Mucosa of descending colon (tissue), 3 donors: ENCODE measurements at regions not wholly inside any gene's neighbourhood (a gene's known extent, or its start where the extent isn't known, plus 50 kb on each side); places are given as distances from the start of the nearest gene placed in this dataset.
"Not testable (repeated sequence)": the region's sequence is repeated elsewhere in the genome, so short reads cannot be mapped to it uniquely, and the experiment has no call there.

Experiments used
- ATAC-seq: fragments of 200-7000 bp; cut with Tn5 transposase; one replicate; pipeline ENCODE4 v1.9.1; 2020; ENCODE audit warnings: mild to moderate bottlenecking, moderate library complexity
- DNase-seq, 3 donors: peaks; one replicate each; pipeline ENCODE4 v3.0.0-alpha.2; 2020
- H3K36me3 ChIP-seq: fragments of 200-600 bp; one replicate; pipeline ENCODE4 v1.8.0; 2021; ENCODE audit warnings: low read depth, mild to moderate bottlenecking
- H3K4me1 ChIP-seq: fragments of 200-600 bp; one replicate; pipeline ENCODE4 v1.8.0; 2021; ENCODE audit warnings: low read depth, mild to moderate bottlenecking
- H3K4me3 ChIP-seq: fragments of 200-600 bp; one replicate; pipeline ENCODE4 v1.8.0; 2021; ENCODE audit warnings: mild to moderate bottlenecking
- H3K9me3 ChIP-seq: fragments of 200-600 bp; one replicate; pipeline ENCODE4 v1.8.0; 2021; ENCODE audit warnings: mild to moderate bottlenecking
- CTCF ChIP-seq: fragments of 200-600 bp; IDR thresholded peaks from one replicate; pipeline ENCODE4 v1.8.0; 2022; ENCODE audit warnings: antibody characterized with exemption, mild to moderate bottlenecking
- intact Hi-C, 2 donors: fragments of 100-400 bp; cut with DNase I in 1 of 2; cut with micrococcal nuclease in 1 of 2; formaldehyde crosslinking; loops; one replicate each; pipeline versions ENCODE4 v1.11.0 to v1.11.1; 2022; cut with DNase I, micrococcal nuclease
- donor health status: DM: no; HTN: no; CAD: no; lungs with moderate emphysema.
- donor health status: DM: no; HTN: no; CAD: no.
- donor health status: DM: no; HTN: yes; CAD: no.

- no peak for TF ChIP-seq CTCF
- no peak for ATAC-seq
- intact Hi-C loops = no loop called here
- Histone ChIP-seq H3K4me3 (no peak overlapping the region), H3K4me1 (no peaks in the 10 kb centered on the region), H3K9me3 (peaks cover 11% of the 10 kb centered on the region), H3K36me3 (no peaks in the 10 kb centered on the region)
- no peak for DNase-seq
These were observed 141.9 kb upstream of the PRKD1 start for GRCh38 chr14:30069536-30069935.

GRCh38 chr14:30072454-30072853 lies 144.8 kb upstream of the PRKD1 start:
- H3K4me3 ChIP-seq, H3K4me1 ChIP-seq, intact Hi-C loops, H3K36me3 ChIP-seq, ATAC-seq, DNase-seq: not testable (repeated sequence)
- peaks cover 11% of the 10 kb centered on the region for H3K9me3 ChIP-seq

GRCh38 chr14:30077946-30078345 lies 150.3 kb upstream of the PRKD1 start:
- Histone ChIP-seq H3K4me3 (no peak overlapping the region), H3K36me3 (no peaks in the 10 kb centered on the region), H3K9me3 (peaks cover 4% of the 10 kb centered on the region), H3K4me1 (no peaks in the 10 kb centered on the region)
- intact Hi-C loops = no loop called here
- no peak for TF ChIP-seq CTCF
- DNase-seq = no peak
- no peak for ATAC-seq

- peaks cover 4% of the 10 kb centered on the region for H3K9me3 ChIP-seq
- intact Hi-C loops = no loop called here
- no peaks in the 10 kb centered on the region for H3K4me1 ChIP-seq
These were observed 151.3 kb upstream of the PRKD1 start for GRCh38 chr14:30078811-30079402.

GRCh38 chr14:30082486-30082885 lies 154.8 kb upstream of the PRKD1 start:
- no peak for ATAC-seq
- Histone ChIP-seq H3K36me3 (no peaks in the 10 kb centered on the region), H3K4me3 (no peak overlapping the region), H3K9me3 (peaks cover 2% of the 10 kb centered on the region), H3K4me1 (no peaks in the 10 kb centered on the region)
- no peak for TF ChIP-seq CTCF
- no peak for DNase-seq
- intact Hi-C loops = no loop called here

More at GRCh38 chr14:30078811-30079402, 151.3 kb upstream of the PRKD1 start:
- no peak overlapping the region for H3K4me3 ChIP-seq
- DNase-seq = no peak
- no peaks in the 10 kb centered on the region for H3K36me3 ChIP-seq
- no peak for TF ChIP-seq CTCF
- ATAC-seq = no peak

GRCh38 chr14:30084811-30085210 lies 157.2 kb upstream of the PRKD1 start:
- intact Hi-C loops = no loop called here
- Histone ChIP-seq H3K4me1 (no peaks in the 10 kb centered on the region), H3K4me3 (no peak overlapping the region), H3K9me3 (peaks cover 7% of the 10 kb centered on the region), H3K36me3 (no peaks in the 10 kb centered on the region)
- DNase-seq (no peak), ATAC-seq (no peak)
- TF ChIP-seq CTCF = no peak
